Esophagus muscularis mucosa (tissue), 4 donors: ENCODE measurements at regions not wholly inside any gene's neighbourhood (a gene's known extent, or its start where the extent isn't known, plus 50 kb on each side); places are given as distances from the start of the nearest gene placed in this dataset.

Experiments
- CTCF ChIP-seq, 3 experiments: fragments of 200-600 bp in 2 of 3; fragments of 450-650 bp in 1 of 3; sonication (generic) in 2 of 3; IDR thresholded peaks; one replicate each; pipeline ENCODE4 v1.5.1; 2017 to 2019; ENCODE audit warnings: antibody characterized with exemption in 3 of 3, mild to moderate bottlenecking in 2 of 3, moderate library complexity in 1 of 3
- EP300 ChIP-seq: sonication (generic); formaldehyde crosslinking; IDR thresholded peaks from one replicate; pipeline ENCODE4 v1.6.1; 2017; ENCODE audit warnings: antibody characterized with exemption
- POLR2A ChIP-seq: fragments of 450-650 bp; IDR thresholded peaks from one replicate; pipeline ENCODE4 v1.6.1; 2017; ENCODE audit warnings: antibody characterized with exemption, moderate library complexity, mild to moderate bottlenecking, low read depth

DNA sequence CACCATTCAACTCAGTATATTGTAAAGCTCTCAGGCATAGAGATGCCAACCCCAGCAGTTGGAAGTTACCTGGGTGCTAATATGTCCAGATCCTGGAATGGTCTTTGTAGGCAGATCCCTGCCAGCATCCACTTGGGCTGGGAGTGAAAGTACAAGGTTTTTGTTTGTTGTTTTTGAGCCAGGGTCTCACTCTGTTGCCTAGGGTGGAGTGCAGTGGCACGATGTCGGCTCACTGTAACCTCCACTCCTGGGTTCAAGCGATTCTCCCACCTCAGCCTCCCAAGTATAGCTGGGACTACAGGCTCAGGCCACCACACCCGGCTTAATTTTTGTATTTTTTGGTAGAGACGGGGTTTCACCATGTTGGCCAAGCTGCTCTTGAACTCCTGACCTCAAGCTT, 177.6 kb downstream of the IRF8 start:
- TF ChIP-seq CTCF (IDR thresholded peaks at IDR 0.05): no peak
- no peak for TF ChIP-seq POLR2A
- TF ChIP-seq EP300: no peak
